ENCODE measurements at regions not wholly inside any gene's neighbourhood (a gene's known extent, or its start where the extent isn't known, plus 50 kb on each side); places are given as distances from the start of the nearest gene placed in this dataset.
A peak's percentile ranks its signal among the peaks of the same experiment; 100 is the strongest.
"Not testable (repeated sequence)": the region's sequence is repeated elsewhere in the genome, so short reads cannot be mapped to it uniquely, and the experiment has no call there.

DNA sequence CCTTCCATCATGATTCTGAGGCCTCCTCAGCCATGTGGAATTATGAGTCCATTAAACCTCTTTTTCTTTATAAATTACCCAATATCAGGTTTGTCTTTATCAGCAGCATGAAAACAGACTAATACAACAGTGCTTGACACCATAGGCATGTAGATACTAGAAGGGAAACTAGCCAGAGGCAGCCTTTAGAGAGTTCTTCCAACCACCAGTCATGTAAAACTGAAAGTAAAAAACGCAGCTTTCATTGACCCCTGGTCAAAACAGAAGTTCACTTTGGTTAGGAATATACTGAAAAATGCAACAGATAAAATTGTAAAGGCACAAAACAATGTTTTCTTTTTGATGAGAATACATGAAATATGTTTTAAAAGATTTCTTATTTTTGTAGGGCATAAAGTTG, 122.8 kb upstream of the L3MBTL4 start:
- ChIA-PET CTCF (ENCODE audit: unreplicated experiment) (no interaction called here), POLR2A (no interaction called here)
- no peak for TF ChIP-seq EZH2phosphoT487 (IDR thresholded peaks at IDR 0.05; ENCODE audit: borderline replicate concordance, low read depth, low read length)
- TF ChIP-seq, protein P1, sequence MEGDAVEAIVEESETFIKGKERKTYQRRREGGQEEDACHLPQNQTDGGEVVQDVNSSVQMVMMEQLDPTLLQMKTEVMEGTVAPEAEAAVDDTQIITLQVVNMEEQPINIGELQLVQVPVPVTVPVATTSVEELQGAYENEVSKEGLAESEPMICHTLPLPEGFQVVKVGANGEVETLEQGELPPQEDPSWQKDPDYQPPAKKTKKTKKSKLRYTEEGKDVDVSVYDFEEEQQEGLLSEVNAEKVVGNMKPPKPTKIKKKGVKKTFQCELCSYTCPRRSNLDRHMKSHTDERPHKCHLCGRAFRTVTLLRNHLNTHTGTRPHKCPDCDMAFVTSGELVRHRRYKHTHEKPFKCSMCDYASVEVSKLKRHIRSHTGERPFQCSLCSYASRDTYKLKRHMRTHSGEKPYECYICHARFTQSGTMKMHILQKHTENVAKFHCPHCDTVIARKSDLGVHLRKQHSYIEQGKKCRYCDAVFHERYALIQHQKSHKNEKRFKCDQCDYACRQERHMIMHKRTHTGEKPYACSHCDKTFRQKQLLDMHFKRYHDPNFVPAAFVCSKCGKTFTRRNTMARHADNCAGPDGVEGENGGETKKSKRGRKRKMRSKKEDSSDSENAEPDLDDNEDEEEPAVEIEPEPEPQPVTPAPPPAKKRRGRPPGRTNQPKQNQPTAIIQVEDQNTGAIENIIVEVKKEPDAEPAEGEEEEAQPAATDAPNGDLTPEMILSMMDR (conservative IDR thresholded peaks at IDR 0.05; ENCODE audit: low read length) = no peak
- H4K20me1 ChIP-seq (ENCODE audit: insufficient read depth, low read length) = no peaks in the 10 kb centered on the region
- no peaks in the 10 kb centered on the region for H3K9me3 ChIP-seq (ENCODE audit: low read length)
- H3K4me2 ChIP-seq (ENCODE audit: low read length) = no peak overlapping the region
- no peak for DNase-seq (ENCODE audit: low spot score)
- intact Hi-C loops (cut with micrococcal nuclease; ENCODE audit: unreplicated experiment) = no loop called here
- no peak overlapping the region for H3K4me3 ChIP-seq (ENCODE audit: low read depth, low read length, poor library complexity, severe bottlenecking)
- BruUV-seq (replicated peaks) = no TSS peak
- no peaks in the 10 kb centered on the region for H3K79me2 ChIP-seq (ENCODE audit: insufficient read depth, low read depth, low read length)
- no peaks in the 10 kb centered on the region for H3K9me2 ChIP-seq (ENCODE audit: insufficient read depth, low read length)
- no peak overlapping the region for H2AFZ ChIP-seq (ENCODE audit: low read length)
- no peaks in the 10 kb centered on the region for H3K4me1 ChIP-seq (ENCODE audit: insufficient read depth, low read length, poor library complexity, severe bottlenecking)
- H3K36me3 ChIP-seq (ENCODE audit: insufficient read depth, low read length) = no peaks in the 10 kb centered on the region
- H3K27ac ChIP-seq (ENCODE audit: low read depth, low read length, poor library complexity, severe bottlenecking) = no peak overlapping the region

DNA sequence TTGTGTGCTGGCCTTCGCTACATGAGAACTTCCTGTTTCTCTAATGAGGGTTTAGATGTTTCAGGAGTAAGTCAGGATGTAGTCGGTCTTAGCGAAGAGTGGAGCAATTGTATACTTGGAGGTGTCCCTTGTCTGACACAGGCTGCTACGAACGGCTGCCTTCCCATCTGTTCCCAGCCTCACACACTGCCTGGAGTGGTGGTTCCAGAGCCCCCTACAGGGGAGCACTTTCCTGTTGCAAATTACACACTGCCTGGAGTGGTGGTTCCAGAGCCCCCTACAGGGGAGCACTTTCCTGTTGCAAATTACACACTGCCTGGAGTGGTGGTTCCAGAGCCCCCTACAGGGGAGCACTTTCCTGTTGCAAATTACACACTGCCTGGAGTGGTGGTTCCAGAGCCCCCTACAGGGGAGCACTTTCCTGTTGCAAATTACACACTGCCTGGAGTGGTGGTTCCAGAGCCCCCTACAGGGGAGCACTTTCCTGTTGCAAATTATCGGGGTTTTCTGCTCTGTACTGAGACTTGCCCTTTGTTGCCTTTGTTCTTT, 126.5 kb upstream of the L3MBTL4 start:
- H3K4me3 ChIP-seq (ENCODE audit: low read depth, low read length, poor library complexity, severe bottlenecking); H3K79me2 ChIP-seq (ENCODE audit: insufficient read depth, low read depth, low read length); H3K9me3 ChIP-seq (ENCODE audit: low read length); H3K36me3 ChIP-seq (ENCODE audit: insufficient read depth, low read length); BruUV-seq (replicated peaks); intact Hi-C loops (cut with micrococcal nuclease; ENCODE audit: unreplicated experiment); H3K9me2 ChIP-seq (ENCODE audit: insufficient read depth, low read length); H3K27ac ChIP-seq (ENCODE audit: low read depth, low read length, poor library complexity, severe bottlenecking); POLR2A ChIA-PET; H3K4me1 ChIP-seq (ENCODE audit: insufficient read depth, low read length, poor library complexity, severe bottlenecking); H3K4me2 ChIP-seq (ENCODE audit: low read length); CTCF ChIA-PET (ENCODE audit: unreplicated experiment); H4K20me1 ChIP-seq (ENCODE audit: insufficient read depth, low read length); DNase-seq (ENCODE audit: low spot score); H2AFZ ChIP-seq (ENCODE audit: low read length): not testable (repeated sequence)
- TF ChIP-seq, protein P1 (conservative IDR thresholded peaks at IDR 0.05; ENCODE audit: low read length) = peak; percentile 32; the same call in 1 of the 2 replicates

DNA sequence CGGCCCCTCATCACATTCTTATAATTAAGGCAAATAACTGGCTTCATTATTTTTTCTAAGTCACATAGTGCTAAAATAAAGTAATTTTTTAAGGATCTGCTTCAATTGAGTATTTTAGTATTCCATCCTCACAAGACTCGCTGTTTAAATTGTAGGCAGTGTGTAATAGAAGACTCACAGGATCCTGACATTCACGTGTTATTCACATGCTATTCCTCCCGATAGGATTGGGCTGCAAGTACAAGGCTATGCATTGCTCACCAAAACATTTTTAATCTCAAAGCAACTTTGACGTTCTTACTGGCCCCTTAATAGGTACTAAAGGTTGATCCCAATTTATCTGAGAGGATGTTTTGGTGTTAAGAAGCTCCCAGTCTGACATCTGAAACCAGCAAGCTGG, 127.6 kb upstream of the L3MBTL4 start:
- DNase-seq (ENCODE audit: low spot score) = no peak
- Histone ChIP-seq H3K79me2 (ENCODE audit: insufficient read depth, low read depth, low read length) (no peaks in the 10 kb centered on the region), H3K36me3 (ENCODE audit: insufficient read depth, low read length) (no peaks in the 10 kb centered on the region), H3K9me2 (ENCODE audit: insufficient read depth, low read length) (no peaks in the 10 kb centered on the region), H3K4me1 (ENCODE audit: insufficient read depth, low read length, poor library complexity, severe bottlenecking) (no peaks in the 10 kb centered on the region), H3K4me3 (ENCODE audit: low read depth, low read length, poor library complexity, severe bottlenecking) (no peak overlapping the region), H3K27ac (ENCODE audit: low read depth, low read length, poor library complexity, severe bottlenecking) (no peak overlapping the region), H4K20me1 (ENCODE audit: insufficient read depth, low read length) (no peaks in the 10 kb centered on the region), H2AFZ (ENCODE audit: low read length) (no peak overlapping the region), H3K9me3 (ENCODE audit: low read length) (no peaks in the 10 kb centered on the region), H3K4me2 (ENCODE audit: low read length) (no peak overlapping the region)
- ChIA-PET POLR2A (interaction anchor here (1.0 kb wide), 1 partner anchor 10 kb away, joined by 3 read pairs; no protein-coding TSS in a partner anchor), CTCF (ENCODE audit: unreplicated experiment) (no interaction called here)
- no TSS peak for BruUV-seq (replicated peaks)
- intact Hi-C loops (cut with micrococcal nuclease; ENCODE audit: unreplicated experiment) = no loop called here
- TF ChIP-seq, protein P1 (conservative IDR thresholded peaks at IDR 0.05; ENCODE audit: low read length) = no peak
- no peak for TF ChIP-seq EZH2phosphoT487 (IDR thresholded peaks at IDR 0.05; ENCODE audit: borderline replicate concordance, low read depth, low read length)
